ENCODE measurements at regions not wholly inside any gene's neighbourhood (a gene's known extent, or its start where the extent isn't known, plus 50 kb on each side); places are given as distances from the start of the nearest gene placed in this dataset.
"Not testable (repeated sequence)": the region's sequence is repeated elsewhere in the genome, so short reads cannot be mapped to it uniquely, and the experiment has no call there.

DNA sequence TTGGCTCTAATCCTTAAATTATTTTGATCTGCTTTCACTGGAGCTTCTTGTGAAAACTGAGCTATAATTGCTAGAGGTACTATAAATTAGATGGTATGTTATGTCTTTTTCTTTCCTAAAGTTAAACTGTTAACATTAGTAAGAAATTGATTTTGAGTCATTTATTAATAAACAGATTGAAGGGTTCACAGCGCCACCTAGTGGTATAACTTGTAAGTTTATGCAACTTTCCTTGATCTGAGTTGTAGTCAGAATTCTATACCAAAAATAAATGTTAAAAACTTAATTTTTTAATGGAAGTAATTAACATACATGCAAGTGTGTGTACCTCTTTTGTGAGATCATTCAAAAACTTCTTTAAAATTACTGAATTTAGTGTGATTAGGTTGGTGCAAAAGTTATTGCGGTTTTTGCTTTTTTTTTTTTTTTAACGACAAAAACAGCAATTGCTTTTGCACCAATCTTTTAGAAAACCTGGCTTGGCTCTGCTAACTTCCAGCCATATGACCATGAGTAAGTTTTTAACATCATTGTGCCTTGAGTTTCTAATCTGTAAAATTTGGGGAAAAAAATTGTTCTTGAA lies 151.5 kb downstream of the CENPC start:
- no peak overlapping the region for H3K4me3 ChIP-seq (ENCODE audit: low read depth, low read length)
- TF ChIP-seq, protein P1, sequence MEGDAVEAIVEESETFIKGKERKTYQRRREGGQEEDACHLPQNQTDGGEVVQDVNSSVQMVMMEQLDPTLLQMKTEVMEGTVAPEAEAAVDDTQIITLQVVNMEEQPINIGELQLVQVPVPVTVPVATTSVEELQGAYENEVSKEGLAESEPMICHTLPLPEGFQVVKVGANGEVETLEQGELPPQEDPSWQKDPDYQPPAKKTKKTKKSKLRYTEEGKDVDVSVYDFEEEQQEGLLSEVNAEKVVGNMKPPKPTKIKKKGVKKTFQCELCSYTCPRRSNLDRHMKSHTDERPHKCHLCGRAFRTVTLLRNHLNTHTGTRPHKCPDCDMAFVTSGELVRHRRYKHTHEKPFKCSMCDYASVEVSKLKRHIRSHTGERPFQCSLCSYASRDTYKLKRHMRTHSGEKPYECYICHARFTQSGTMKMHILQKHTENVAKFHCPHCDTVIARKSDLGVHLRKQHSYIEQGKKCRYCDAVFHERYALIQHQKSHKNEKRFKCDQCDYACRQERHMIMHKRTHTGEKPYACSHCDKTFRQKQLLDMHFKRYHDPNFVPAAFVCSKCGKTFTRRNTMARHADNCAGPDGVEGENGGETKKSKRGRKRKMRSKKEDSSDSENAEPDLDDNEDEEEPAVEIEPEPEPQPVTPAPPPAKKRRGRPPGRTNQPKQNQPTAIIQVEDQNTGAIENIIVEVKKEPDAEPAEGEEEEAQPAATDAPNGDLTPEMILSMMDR (IDR thresholded peaks at IDR 0.05; ENCODE audit: borderline replicate concordance, insufficient read depth, low read depth, low read length): no peak

DNA sequence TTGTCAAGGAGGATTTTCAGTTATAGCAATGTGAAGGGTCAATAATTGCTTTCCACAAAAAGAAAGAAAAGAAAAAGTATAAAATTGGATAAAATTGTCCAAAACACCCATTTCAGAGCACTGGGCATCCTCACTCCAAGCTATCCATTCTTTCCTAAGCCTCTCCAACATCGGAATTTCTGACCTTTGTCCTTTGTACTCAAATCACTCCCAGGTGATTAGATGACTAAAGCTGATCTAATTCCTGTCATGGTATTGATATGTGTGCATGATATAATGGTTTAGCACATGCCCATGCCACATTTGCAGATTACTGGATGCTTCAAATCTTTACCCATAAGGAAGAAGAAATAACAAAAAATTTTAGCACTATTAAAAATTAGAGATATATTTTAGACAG lies 152.3 kb downstream of the CENPC start:
- TF ChIP-seq, protein P1 (IDR thresholded peaks at IDR 0.05; ENCODE audit: borderline replicate concordance, insufficient read depth, low read depth, low read length): no peak
- H3K4me3 ChIP-seq (ENCODE audit: low read depth, low read length): no peak overlapping the region

DNA sequence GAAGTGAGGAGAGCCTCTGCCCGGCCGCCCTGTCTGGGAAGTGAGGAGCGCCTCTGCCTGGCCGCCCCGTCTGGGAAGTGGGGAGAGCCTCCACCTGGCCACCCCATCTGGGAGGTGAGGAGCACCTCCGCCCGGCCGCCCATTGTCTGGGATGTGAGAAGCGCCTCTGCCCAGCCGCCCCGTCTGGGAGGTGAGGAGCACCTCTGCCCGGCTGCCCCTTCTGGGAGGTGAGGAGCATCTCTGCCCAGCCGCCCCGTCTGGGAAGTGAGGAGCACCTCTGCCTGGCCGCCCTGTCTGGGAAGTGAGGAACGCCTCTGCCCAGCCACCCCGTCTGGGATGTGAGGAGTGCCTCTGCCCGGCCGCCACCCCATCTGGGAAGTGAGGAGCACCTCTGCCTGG lies 163.9 kb downstream of the CENPC start:
- H3K4me3 ChIP-seq (ENCODE audit: low read depth, low read length): not testable (repeated sequence)

DNA sequence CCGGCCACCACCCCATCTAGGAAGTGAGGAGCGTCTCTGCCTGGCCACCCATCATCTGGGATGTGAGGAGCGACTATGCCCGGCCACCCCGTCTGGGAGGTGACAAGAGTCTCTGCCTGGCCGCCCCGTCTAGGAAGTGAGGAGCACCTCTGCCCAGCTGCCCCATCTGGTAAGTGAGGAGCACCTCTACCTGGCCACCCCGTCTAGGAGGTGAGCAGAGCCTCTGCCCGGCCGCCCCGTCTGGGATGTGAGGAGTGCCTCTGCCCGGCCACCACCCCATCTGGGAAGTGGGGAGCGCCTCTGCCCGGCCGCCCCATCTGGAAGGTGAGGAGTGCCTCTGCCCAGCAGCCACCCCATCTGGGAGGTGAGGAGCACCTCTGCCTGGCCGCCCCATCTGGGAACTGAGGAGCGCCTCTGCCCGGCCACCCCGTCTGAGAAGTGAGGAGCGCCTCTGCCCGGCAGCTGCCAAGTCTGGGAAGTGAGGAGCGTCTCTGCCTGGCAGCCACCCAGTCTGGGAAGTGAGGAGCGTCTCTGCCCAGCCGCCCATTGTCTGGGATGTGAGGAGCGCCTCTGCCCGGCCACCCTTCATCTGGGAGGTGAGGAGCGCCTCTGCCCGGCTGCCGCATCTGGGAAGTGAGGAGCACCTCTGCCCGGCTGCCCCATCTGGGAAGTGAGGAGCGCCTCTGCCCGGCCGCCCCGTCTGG lies 164.4 kb downstream of the CENPC start:
- not testable (repeated sequence) for H3K4me3 ChIP-seq (ENCODE audit: low read depth, low read length)

DNA sequence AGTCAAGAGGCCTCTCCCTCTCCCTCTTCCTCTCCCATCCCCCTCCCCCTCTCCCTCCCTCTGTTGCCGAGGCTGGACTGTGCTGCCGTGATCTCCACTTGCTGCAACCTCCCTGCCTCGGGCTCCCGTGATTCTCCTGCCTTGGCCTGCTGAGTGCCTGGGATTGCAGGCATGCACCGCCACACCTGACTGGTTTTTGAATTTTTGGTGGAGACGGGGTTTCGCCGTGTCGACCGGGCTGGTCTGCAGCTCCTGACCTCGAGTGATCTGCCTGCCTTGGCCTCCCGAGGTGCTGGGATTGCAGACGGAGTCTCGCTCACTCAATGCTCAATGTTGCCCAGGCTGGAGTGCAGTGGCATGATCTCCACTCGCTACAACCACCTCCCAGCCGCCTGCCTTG lies 165.1 kb downstream of the CENPC start:
- TF ChIP-seq, protein P1 (IDR thresholded peaks at IDR 0.05; ENCODE audit: borderline replicate concordance, insufficient read depth, low read depth, low read length): no peak
- H3K4me3 ChIP-seq (ENCODE audit: low read depth, low read length): no peak overlapping the region

DNA sequence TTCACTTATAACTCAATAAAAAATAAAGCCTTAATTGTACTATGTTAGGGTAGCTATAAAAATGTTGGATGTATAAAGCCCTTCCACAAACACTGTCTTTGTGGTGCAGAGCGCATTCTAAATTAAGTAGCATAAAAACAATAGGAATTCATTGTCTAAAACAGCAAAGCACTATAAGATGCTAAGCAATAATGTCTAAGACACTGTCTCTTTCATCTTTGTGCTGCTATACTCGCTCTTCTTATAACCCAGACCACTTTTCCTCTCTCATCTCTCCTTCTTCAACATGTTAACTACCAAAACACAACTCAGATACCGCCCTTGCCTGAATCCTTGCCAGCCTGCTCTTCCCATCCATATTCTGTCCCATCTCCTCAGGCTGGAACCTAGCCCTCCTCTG lies 170.0 kb downstream of the CENPC start:
- TF ChIP-seq, protein P1 (IDR thresholded peaks at IDR 0.05; ENCODE audit: borderline replicate concordance, insufficient read depth, low read depth, low read length): no peak
- no peak overlapping the region for H3K4me3 ChIP-seq (ENCODE audit: low read depth, low read length)

DNA sequence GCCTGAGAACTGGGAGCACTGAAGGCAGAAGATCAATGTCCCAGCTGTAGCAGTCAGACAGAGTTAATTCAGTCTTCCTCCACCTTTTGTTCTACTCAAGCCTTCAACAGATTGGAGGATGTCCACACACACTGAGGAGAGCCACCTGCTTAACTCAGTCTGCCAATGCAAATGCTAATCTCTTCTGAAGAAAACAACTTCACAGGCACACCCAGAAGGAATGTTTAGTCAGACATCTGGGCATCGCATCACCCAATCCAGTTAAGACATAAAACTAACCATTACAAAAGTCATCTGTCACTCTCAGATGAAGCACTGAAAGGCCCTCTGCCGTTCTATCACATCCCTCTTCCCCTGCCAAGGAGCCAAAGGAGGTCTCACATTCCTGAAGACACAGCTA lies 173.7 kb downstream of the CENPC start:
- TF ChIP-seq, protein P1 (IDR thresholded peaks at IDR 0.05; ENCODE audit: borderline replicate concordance, insufficient read depth, low read depth, low read length): no peak

DNA sequence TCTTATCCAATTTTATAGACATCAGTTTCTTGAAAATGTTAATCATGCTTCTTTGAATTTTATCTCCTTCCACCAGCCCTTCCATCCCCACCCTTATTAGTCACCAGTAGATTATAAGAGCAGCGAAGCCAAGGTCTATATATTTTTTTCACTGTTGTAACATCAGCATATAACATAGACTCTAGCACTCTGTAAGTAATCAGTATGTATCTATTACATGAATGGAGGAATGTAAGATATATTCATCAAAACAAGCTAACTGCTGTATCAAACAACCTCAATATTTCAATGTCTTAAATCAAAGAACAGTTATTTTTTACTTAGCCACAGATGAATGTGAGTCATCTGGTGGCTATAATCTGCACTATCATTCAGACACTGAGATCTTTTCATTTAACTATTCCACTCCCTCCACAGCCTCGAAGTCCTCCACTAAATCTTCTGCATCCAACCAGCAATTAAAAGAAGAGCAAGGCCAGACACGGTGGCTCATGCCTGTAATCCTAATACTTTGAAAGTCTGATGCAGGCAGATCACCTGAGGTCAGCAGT lies 178.9 kb downstream of the CENPC start:
- TF ChIP-seq, protein P1 (IDR thresholded peaks at IDR 0.05; ENCODE audit: borderline replicate concordance, insufficient read depth, low read depth, low read length): no peak
- H3K4me3 ChIP-seq (ENCODE audit: low read depth, low read length): no peak overlapping the region

More for the DNA sequence above, 173.7 kb downstream of the CENPC start:
- no peak overlapping the region for H3K4me3 ChIP-seq (ENCODE audit: low read depth, low read length)
